RWPE2 (cell line): ENCODE measurements at regions not wholly inside any gene's neighbourhood (a gene's known extent, or its start where the extent isn't known, plus 50 kb on each side); places are given as distances from the start of the nearest gene placed in this dataset.

ENCODE experiments used
- ATAC-seq: fragments of 200-7000 bp; cut with Tn5 transposase; 3 replicates; pipeline ENCODE4 v1.9.1; 2021; ENCODE audit warnings: low read depth
- DNase-seq: peaks from one replicate; pipeline ENCODE4 v3.0.0-alpha.2; 2020; ENCODE audit warnings: low spot score
- H3K27ac ChIP-seq: fragments of 450-650 bp; 2 replicates; pipeline ENCODE4 v1.5.1; 2017; ENCODE audit warnings: mild to moderate bottlenecking; ENCODE audit not compliant: poor library complexity, severe bottlenecking
- H3K27me3 ChIP-seq: fragments of 250-450 bp; sonication (Bioruptor Pico); 2 replicates; pipeline ENCODE4 v1.5.1; 2021; ENCODE audit warnings: mild to moderate bottlenecking, moderate library complexity; ENCODE audit not compliant: insufficient read depth, poor library complexity, severe bottlenecking
- H3K36me3 ChIP-seq: fragments of 250-450 bp; sonication (Bioruptor Pico); 2 replicates; pipeline ENCODE4 v1.5.1; 2020; ENCODE audit warnings: low read depth, mild to moderate bottlenecking, moderate library complexity
- H3K4me1 ChIP-seq: fragments of 250-450 bp; sonication (Bioruptor Pico); 2 replicates; pipeline ENCODE4 v1.5.1; 2021; ENCODE audit warnings: mild to moderate bottlenecking, moderate library complexity; ENCODE audit not compliant: insufficient read depth, poor library complexity, severe bottlenecking
- H3K4me3 ChIP-seq: fragments of 250-450 bp; sonication (Bioruptor Pico); 2 replicates; pipeline ENCODE4 v1.5.1; 2021; ENCODE audit warnings: mild to moderate bottlenecking, moderate library complexity; ENCODE audit not compliant: severe bottlenecking
- H3K9me3 ChIP-seq: fragments of 250-450 bp; sonication (Bioruptor Pico); 2 replicates; pipeline ENCODE4 v1.5.1; 2021; ENCODE audit warnings: mild to moderate bottlenecking, moderate library complexity; ENCODE audit not compliant: severe bottlenecking
- TF ChIP-seq, protein P1 (sequence below): fragments of 450-650 bp; IDR thresholded peaks from one replicate; pipeline ENCODE4 v1.5.1; 2017; ENCODE audit warnings: mild to moderate bottlenecking, moderate library complexity; ENCODE audit not compliant: poor library complexity, severe bottlenecking

DNA sequence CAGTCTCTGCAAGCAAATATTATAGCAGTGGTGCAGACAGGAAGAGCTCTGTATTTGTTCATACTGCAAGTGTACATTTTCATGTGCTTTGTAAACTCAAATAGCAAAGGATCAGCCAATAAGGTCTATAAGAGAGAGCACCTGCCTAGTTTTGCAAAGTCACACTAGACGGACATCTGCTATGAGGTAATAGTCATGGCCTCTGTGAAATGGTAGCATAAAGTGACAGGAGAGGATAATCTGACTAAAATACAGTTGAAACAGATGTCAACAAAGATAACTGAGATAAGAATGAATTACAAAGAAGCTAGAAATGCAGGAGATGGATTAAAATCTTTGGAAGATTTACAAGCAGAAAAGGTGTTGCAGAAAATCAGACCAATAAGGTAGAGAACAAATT lies 70.6 kb upstream of the SPON1 start:
- Histone ChIP-seq H3K36me3 (no peaks in the 10 kb centered on the region), H3K9me3 (no peaks in the 10 kb centered on the region), H3K27ac (no peak overlapping the region), H3K4me1 (no peaks in the 10 kb centered on the region), H3K27me3 (no peaks in the 10 kb centered on the region), H3K4me3 (no peak overlapping the region)
- DNase-seq, result no peak
- TF ChIP-seq, protein P1, sequence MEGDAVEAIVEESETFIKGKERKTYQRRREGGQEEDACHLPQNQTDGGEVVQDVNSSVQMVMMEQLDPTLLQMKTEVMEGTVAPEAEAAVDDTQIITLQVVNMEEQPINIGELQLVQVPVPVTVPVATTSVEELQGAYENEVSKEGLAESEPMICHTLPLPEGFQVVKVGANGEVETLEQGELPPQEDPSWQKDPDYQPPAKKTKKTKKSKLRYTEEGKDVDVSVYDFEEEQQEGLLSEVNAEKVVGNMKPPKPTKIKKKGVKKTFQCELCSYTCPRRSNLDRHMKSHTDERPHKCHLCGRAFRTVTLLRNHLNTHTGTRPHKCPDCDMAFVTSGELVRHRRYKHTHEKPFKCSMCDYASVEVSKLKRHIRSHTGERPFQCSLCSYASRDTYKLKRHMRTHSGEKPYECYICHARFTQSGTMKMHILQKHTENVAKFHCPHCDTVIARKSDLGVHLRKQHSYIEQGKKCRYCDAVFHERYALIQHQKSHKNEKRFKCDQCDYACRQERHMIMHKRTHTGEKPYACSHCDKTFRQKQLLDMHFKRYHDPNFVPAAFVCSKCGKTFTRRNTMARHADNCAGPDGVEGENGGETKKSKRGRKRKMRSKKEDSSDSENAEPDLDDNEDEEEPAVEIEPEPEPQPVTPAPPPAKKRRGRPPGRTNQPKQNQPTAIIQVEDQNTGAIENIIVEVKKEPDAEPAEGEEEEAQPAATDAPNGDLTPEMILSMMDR, result no peak
- no peak for ATAC-seq

DNA sequence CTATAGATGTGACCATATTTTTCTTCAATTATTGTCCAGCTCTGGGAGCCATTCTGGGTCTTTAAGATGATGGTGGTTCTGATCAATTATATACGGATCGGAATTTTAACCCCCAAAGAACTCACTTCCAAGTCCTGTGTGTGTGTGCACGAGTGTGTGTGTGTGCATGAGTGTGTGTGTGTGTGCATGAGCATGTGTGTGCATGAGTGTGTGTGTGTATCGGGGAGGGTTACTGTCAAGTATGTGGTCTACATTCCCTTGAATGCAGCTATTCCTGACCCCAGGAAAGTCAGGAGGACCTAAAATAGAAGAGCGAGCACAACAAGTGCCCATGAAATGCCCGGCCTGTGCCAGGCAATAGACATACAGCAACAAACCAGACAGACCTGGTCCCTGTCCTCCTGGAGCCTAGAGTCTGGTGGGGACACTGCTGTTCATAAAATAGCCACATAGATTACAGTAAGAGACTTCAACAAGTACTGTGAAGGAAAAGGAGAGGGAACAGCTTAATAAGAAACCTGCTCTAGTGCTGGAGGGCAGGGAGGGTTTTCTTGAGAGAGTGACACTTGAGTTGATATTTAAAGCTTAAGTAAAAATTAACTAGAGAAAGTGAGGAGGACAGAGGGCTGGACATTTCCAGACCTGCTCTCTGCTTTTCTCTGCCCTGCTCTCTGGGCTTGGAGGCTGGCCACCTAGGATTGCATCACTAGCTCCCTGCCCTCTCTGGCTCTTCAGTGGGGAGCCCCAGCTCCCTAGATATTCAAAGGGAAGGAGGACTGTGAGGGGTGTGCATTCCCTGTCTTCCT lies 66.1 kb upstream of the SPON1 start:
- Histone ChIP-seq H3K4me1 (no peaks in the 10 kb centered on the region), H3K9me3 (no peaks in the 10 kb centered on the region), H3K4me3 (no peak overlapping the region), H3K27me3 (no peaks in the 10 kb centered on the region), H3K36me3 (no peaks in the 10 kb centered on the region), H3K27ac (no peak overlapping the region)
- TF ChIP-seq, protein P1, result no peak
- ATAC-seq (no peak), DNase-seq (no peak)

DNA sequence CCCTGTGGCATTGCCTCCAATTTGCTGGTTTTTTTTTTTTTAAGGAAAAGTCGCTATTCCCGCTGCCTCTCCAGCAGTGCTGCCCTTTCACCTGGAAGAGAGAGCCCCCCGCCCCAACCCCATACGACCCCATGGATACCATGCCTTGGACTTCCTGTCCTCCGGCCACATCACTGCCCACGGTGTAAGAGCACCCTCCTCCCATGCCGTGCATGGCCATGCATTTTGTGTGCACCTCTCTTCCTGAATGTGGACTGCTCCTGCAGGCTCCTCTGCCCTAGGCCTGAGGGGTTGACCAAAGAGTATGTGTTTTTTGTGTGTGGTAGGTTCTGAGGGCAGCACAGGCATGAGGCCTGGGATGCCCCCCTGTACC lies 65.6 kb upstream of the SPON1 start:
- Histone ChIP-seq H3K4me3 (no peak overlapping the region), H3K27ac (no peak overlapping the region), H3K27me3 (no peaks in the 10 kb centered on the region), H3K4me1 (no peaks in the 10 kb centered on the region), H3K36me3 (no peaks in the 10 kb centered on the region), H3K9me3 (no peaks in the 10 kb centered on the region)
- no peak for DNase-seq
- TF ChIP-seq, protein P1, result no peak
- ATAC-seq, result no peak

DNA sequence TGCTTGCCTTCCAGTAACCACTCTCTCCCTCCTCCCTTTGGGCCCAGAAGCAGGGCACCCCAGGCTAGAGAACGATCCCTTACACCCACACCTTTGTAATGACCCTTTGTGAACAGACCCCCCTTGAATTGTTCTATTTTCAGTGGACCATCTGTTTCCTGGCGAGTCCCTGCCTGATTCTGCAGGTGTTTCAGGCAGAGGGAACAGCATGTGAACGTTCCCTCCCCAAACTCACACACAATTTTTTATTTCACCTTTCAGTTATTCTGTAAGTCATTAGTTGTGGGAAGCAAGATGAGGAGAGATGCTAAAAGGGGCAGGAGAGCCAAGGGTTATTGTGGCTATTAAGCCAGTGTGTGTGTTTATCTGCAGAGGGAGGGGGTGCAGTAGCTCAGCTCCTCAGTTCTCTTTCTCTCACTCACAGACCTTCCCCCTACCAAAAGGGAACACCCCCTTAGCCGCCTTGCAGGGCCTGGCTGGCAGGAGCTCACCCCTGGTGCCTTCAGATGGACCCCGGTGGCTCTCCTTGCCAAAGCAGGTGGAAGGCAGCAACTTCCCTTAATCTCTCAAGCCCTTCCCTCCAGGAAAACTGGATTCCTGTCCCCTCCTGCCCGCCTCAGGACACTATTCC lies 64.8 kb upstream of the SPON1 start:
- Histone ChIP-seq H3K36me3 (no peaks in the 10 kb centered on the region), H3K9me3 (no peaks in the 10 kb centered on the region), H3K4me3 (no peak overlapping the region), H3K27ac (no peak overlapping the region), H3K27me3 (no peaks in the 10 kb centered on the region), H3K4me1 (no peaks in the 10 kb centered on the region)
- TF ChIP-seq, protein P1, result no peak
- ATAC-seq (no peak), DNase-seq (no peak)

DNA sequence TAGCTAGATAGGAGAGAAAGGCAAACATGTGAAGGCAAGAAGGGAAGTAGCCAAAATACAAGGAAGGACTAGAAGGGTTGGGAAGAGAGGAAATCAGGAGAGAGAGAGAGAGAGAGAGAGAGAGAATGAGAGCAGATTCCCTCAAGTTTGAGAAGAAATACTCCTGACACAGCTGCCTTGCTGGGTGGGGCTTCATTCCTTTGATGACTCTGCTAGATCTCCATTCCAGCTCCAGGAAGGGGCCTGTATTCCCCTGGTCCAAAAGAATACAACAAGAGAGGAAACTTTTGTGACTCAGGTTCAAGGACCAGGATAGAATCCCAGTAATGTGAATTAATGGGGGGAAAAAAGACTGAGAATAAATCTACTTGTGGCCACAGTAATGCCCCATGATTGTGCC lies 62.9 kb upstream of the SPON1 start:
- H3K4me1 ChIP-seq, result no peaks in the 10 kb centered on the region
- ATAC-seq, result no peak

More for the DNA sequence above, 62.9 kb upstream of the SPON1 start:
- no peak overlapping the region for H3K27ac ChIP-seq
- DNase-seq, result no peak
- TF ChIP-seq, protein P1, result no peak
- no peaks in the 10 kb centered on the region for H3K9me3 ChIP-seq
- H3K27me3 ChIP-seq, result no peaks in the 10 kb centered on the region
- H3K4me3 ChIP-seq, result no peak overlapping the region
- H3K36me3 ChIP-seq, result no peaks in the 10 kb centered on the region
